CD4-positive, CD25-positive, alpha-beta regulatory T cell (primary cell): ENCODE measurements at regions not wholly inside any gene's neighbourhood (a gene's known extent, or its start where the extent isn't known, plus 50 kb on each side); places are given as distances from the start of the nearest gene placed in this dataset.

Source experiments
- ATAC-seq, 2 donors: fragments of 150-1000 bp; cut with Tn5 transposase; one replicate each; pipeline ENCODE4 v1.10.0; 2021; ENCODE audit warnings: low read depth in 2 of 2, moderate number of reproducible peaks in 2 of 2, moderate library complexity in 1 of 2
- DNase-seq, 3 donors: peaks; one replicate each; pipeline versions ENCODE4 v3.0.0 to v3.0.0-alpha.2; 2012 to 2022; ENCODE audit warnings: mixed read lengths in 1 of 3
- H3K27ac ChIP-seq: one replicate; pipeline ENCODE4 v1.7.0; 2013; ENCODE audit warnings: mild to moderate bottlenecking, low read length; ENCODE audit not compliant: insufficient read depth, poor library complexity, severe bottlenecking
- H3K27me3 ChIP-seq: one replicate; pipeline ENCODE4 v1.7.0; 2013; ENCODE audit warnings: low read length; ENCODE audit not compliant: control insufficient read depth, insufficient read depth
- H3K36me3 ChIP-seq: one replicate; pipeline ENCODE4 v1.7.0; 2013; ENCODE audit warnings: mild to moderate bottlenecking, low read length, moderate library complexity; ENCODE audit not compliant: control insufficient read depth, insufficient read depth
- H3K4me1 ChIP-seq: 2 replicates; pipeline ENCODE4 v1.7.0; 2013; ENCODE audit warnings: mild to moderate bottlenecking, low read length; ENCODE audit not compliant: insufficient read depth, control insufficient read depth, poor library complexity, severe bottlenecking
- H3K4me3 ChIP-seq: one replicate; pipeline ENCODE4 v1.7.0; 2013; ENCODE audit warnings: low read depth, mild to moderate bottlenecking, low read length, moderate library complexity
- H3K9me3 ChIP-seq, 2 experiments: 1 replicate in 1 of 2; 2 replicates in 1 of 2; pipeline ENCODE4 v1.7.0; 2013; ENCODE audit warnings: low read length in 2 of 2, mild to moderate bottlenecking in 1 of 2, moderate library complexity in 1 of 2; ENCODE audit not compliant: control insufficient read depth in 2 of 2
- H3K27ac Mint-ChIP-seq, 3 donors: one replicate each; pipeline ENCODE4 v1.8.0; 2020 to 2022; ENCODE audit warnings: mild to moderate bottlenecking in 3 of 3, mixed read lengths in 3 of 3, moderate library complexity in 2 of 3
- H3K27me3 Mint-ChIP-seq: one replicate; pipeline ENCODE4 v1.8.0; 2022; ENCODE audit warnings: mild to moderate bottlenecking, mixed read lengths
- H3K36me3 Mint-ChIP-seq: one replicate; pipeline ENCODE4 v1.8.0; 2020; ENCODE audit warnings: mixed read lengths
- H3K4me1 Mint-ChIP-seq, 4 donors: one replicate each; pipeline ENCODE4 v1.8.0; 2020 to 2022; ENCODE audit warnings: mixed read lengths in 4 of 4, mild to moderate bottlenecking in 1 of 4
- H3K4me3 Mint-ChIP-seq, 4 donors: one replicate each; pipeline ENCODE4 v1.8.0; 2020 to 2022; ENCODE audit warnings: mild to moderate bottlenecking in 4 of 4, mixed read lengths in 4 of 4, moderate library complexity in 3 of 4
- H3K9me3 Mint-ChIP-seq, 7 donors: one replicate each; pipeline ENCODE4 v1.8.0; 2020 to 2022; ENCODE audit warnings: mixed read lengths in 7 of 7, mild to moderate bottlenecking in 3 of 7, moderate library complexity in 2 of 7

- no peaks in the 10 kb centered on the region for H3K4me1 Mint-ChIP-seq
- Histone ChIP-seq H3K4me1 (no peaks in the 10 kb centered on the region), H3K27me3 (no peaks in the 10 kb centered on the region), H3K36me3 (no peaks in the 10 kb centered on the region), H3K9me3 (no peaks in the 10 kb centered on the region), H3K27ac (no peak overlapping the region), H3K4me3 (no peak overlapping the region)
- no peak overlapping the region for H3K4me3 Mint-ChIP-seq
- H3K9me3 Mint-ChIP-seq = peaks cover 0 to 6% (median 4%) of the 10 kb centered on the region in 7 donors
- H3K36me3 Mint-ChIP-seq = no peaks in the 10 kb centered on the region
- H3K27ac Mint-ChIP-seq = no peak overlapping the region
- ATAC-seq (no peak), DNase-seq (no peak)
- H3K27me3 Mint-ChIP-seq = no peaks in the 10 kb centered on the region
These were observed 102.3 kb upstream of the TENM4 start for GRCh38 chr11:79543101-79543500.

GRCh38 chr11:79541466-79541865, 100.6 kb upstream of the TENM4 start:
- H3K36me3 ChIP-seq = no peaks in the 10 kb centered on the region
- Mint-ChIP-seq H3K27ac (no peak overlapping the region), H3K9me3 (peaks cover 0 to 5% (median 4%) of the 10 kb centered on the region in 7 donors), H3K4me3 (no peak overlapping the region), H3K36me3 (no peaks in the 10 kb centered on the region), H3K27me3 (no peaks in the 10 kb centered on the region), H3K4me1 (no peaks in the 10 kb centered on the region)
- ATAC-seq (no peak), DNase-seq (no peak)
- H3K4me1 ChIP-seq = no peaks in the 10 kb centered on the region
- H3K9me3 ChIP-seq = no peaks in the 10 kb centered on the region
- no peak overlapping the region for H3K4me3 ChIP-seq
- no peak overlapping the region for H3K27ac ChIP-seq
- no peaks in the 10 kb centered on the region for H3K27me3 ChIP-seq

- Mint-ChIP-seq H3K27me3 (no peaks in the 10 kb centered on the region), H3K27ac (no peak overlapping the region), H3K4me1 (no peaks in the 10 kb centered on the region), H3K9me3 (peaks cover 0 to 6% (median 4%) of the 10 kb centered on the region in 7 donors), H3K4me3 (no peak overlapping the region), H3K36me3 (no peaks in the 10 kb centered on the region)
- no peaks in the 10 kb centered on the region for H3K4me1 ChIP-seq
- no peak for DNase-seq
- H3K9me3 ChIP-seq = no peaks in the 10 kb centered on the region
- no peak overlapping the region for H3K27ac ChIP-seq
- no peaks in the 10 kb centered on the region for H3K27me3 ChIP-seq
- no peaks in the 10 kb centered on the region for H3K36me3 ChIP-seq
- no peak overlapping the region for H3K4me3 ChIP-seq
- ATAC-seq = no peak
These were observed 97.9 kb upstream of the TENM4 start for GRCh38 chr11:79538775-79539174.

- H3K27me3 Mint-ChIP-seq = no peaks in the 10 kb centered on the region
- Histone ChIP-seq H3K9me3 (no peaks in the 10 kb centered on the region), H3K27me3 (no peaks in the 10 kb centered on the region), H3K4me1 (no peaks in the 10 kb centered on the region), H3K27ac (no peak overlapping the region), H3K36me3 (no peaks in the 10 kb centered on the region), H3K4me3 (no peak overlapping the region)
- H3K4me3 Mint-ChIP-seq = no peak overlapping the region
- H3K27ac Mint-ChIP-seq = no peak overlapping the region
- no peaks in the 10 kb centered on the region for H3K36me3 Mint-ChIP-seq
- no peaks in the 10 kb centered on the region for H3K4me1 Mint-ChIP-seq
- ATAC-seq (no peak), DNase-seq (no peak)
- H3K9me3 Mint-ChIP-seq = peaks cover 0 to 9% (median 5%) of the 10 kb centered on the region in 7 donors
These were observed 95.5 kb upstream of the TENM4 start for GRCh38 chr11:79536155-79536917.

- ATAC-seq (no peak), DNase-seq (no peak)
- Mint-ChIP-seq H3K4me1 (no peaks in the 10 kb centered on the region), H3K27me3 (no peaks in the 10 kb centered on the region), H3K27ac (no peak overlapping the region), H3K9me3 (peaks cover 0 to 9% (median 5%) of the 10 kb centered on the region in 7 donors), H3K36me3 (no peaks in the 10 kb centered on the region), H3K4me3 (no peak overlapping the region)
- no peaks in the 10 kb centered on the region for H3K9me3 ChIP-seq
- no peaks in the 10 kb centered on the region for H3K36me3 ChIP-seq
- H3K27me3 ChIP-seq = no peaks in the 10 kb centered on the region
- no peaks in the 10 kb centered on the region for H3K4me1 ChIP-seq
- no peak overlapping the region for H3K27ac ChIP-seq
- H3K4me3 ChIP-seq = no peak overlapping the region
These were observed 94.8 kb upstream of the TENM4 start for GRCh38 chr11:79535606-79536005.

GRCh38 chr11:79525257-79525656, 84.4 kb upstream of the TENM4 start:
- no peak overlapping the region for H3K27ac Mint-ChIP-seq
- no peak for ATAC-seq
- H3K36me3 Mint-ChIP-seq = no peaks in the 10 kb centered on the region
- peaks cover 0 to 9% (median 5%) of the 10 kb centered on the region in 7 donors for H3K9me3 Mint-ChIP-seq
- Histone ChIP-seq H3K4me1 (no peaks in the 10 kb centered on the region), H3K36me3 (no peaks in the 10 kb centered on the region), H3K4me3 (no peak overlapping the region), H3K27ac (no peak overlapping the region), H3K27me3 (no peaks in the 10 kb centered on the region), H3K9me3 (no peaks in the 10 kb centered on the region)
- no peaks in the 10 kb centered on the region for H3K4me1 Mint-ChIP-seq
- DNase-seq = no peak
- no peak overlapping the region for H3K4me3 Mint-ChIP-seq
- no peaks in the 10 kb centered on the region for H3K27me3 Mint-ChIP-seq

- no peaks in the 10 kb centered on the region for H3K4me1 Mint-ChIP-seq
- peaks cover 0 to 7% (median 2%) of the 10 kb centered on the region in 7 donors for H3K9me3 Mint-ChIP-seq
- no peak overlapping the region for H3K4me3 Mint-ChIP-seq
These were observed 81.8 kb upstream of the TENM4 start for GRCh38 chr11:79522626-79523025.

GRCh38 chr11:79520086-79520485, 79.3 kb upstream of the TENM4 start:
- DNase-seq (no peak), ATAC-seq (no peak)
- Histone ChIP-seq H3K27ac (no peak overlapping the region), H3K4me3 (no peak overlapping the region), H3K9me3 (no peaks in the 10 kb centered on the region), H3K27me3 (no peaks in the 10 kb centered on the region), H3K4me1 (no peaks in the 10 kb centered on the region), H3K36me3 (no peaks in the 10 kb centered on the region)
- Mint-ChIP-seq H3K27ac (no peak overlapping the region), H3K4me3 (no peak overlapping the region), H3K36me3 (no peaks in the 10 kb centered on the region), H3K27me3 (no peaks in the 10 kb centered on the region), H3K4me1 (no peaks in the 10 kb centered on the region), H3K9me3 (peaks cover 0 to 9% (median 5%) of the 10 kb centered on the region in 7 donors)

More at GRCh38 chr11:79522626-79523025, 81.8 kb upstream of the TENM4 start:
- no peaks in the 10 kb centered on the region for H3K36me3 ChIP-seq
- H3K9me3 ChIP-seq = no peaks in the 10 kb centered on the region
- no peaks in the 10 kb centered on the region for H3K27me3 Mint-ChIP-seq
- no peaks in the 10 kb centered on the region for H3K4me1 ChIP-seq
- ATAC-seq (no peak), DNase-seq (no peak)
- H3K27ac Mint-ChIP-seq = no peak overlapping the region
- no peaks in the 10 kb centered on the region for H3K27me3 ChIP-seq
- no peak overlapping the region for H3K4me3 ChIP-seq
- H3K36me3 Mint-ChIP-seq = no peaks in the 10 kb centered on the region
- no peak overlapping the region for H3K27ac ChIP-seq
